Umbilical cord (tissue), 1 donor: ENCODE measurements at regions not wholly inside any gene's neighbourhood (a gene's known extent, or its start where the extent isn't known, plus 50 kb on each side); places are given as distances from the start of the nearest gene placed in this dataset.

Experiments
- DNase-seq: peaks from one replicate; pipeline ENCODE4 v3.0.0-alpha.2; 2015; ENCODE audit warnings: low spot score

- DNase-seq = no peak
These were observed 114.5 kb downstream of the RXFP2 start for GRCh38 chr13:31853643-31854326.

- DNase-seq = no peak
These were observed 120.2 kb downstream of the RXFP2 start for GRCh38 chr13:31859571-31859970.

- no peak for DNase-seq
These were observed 120.7 kb downstream of the RXFP2 start for GRCh38 chr13:31860002-31860401.

GRCh38 chr13:31862828-31863227 is 123.5 kb downstream of the RXFP2 start:
- DNase-seq = no peak

- DNase-seq = no peak
These were observed 125.0 kb downstream of the RXFP2 start for GRCh38 chr13:31864307-31864706.

GRCh38 chr13:31866099-31866498 is 126.8 kb downstream of the RXFP2 start:
- DNase-seq = no peak

GRCh38 chr13:31867709-31868108 is 128.4 kb downstream of the RXFP2 start:
- DNase-seq = no peak

- no peak for DNase-seq
These were observed 130.3 kb downstream of the RXFP2 start for GRCh38 chr13:31869582-31869981.

GRCh38 chr13:31870511-31870910 is 131.2 kb downstream of the RXFP2 start:
- no peak for DNase-seq

- DNase-seq = no peak
These were observed 133.8 kb downstream of the RXFP2 start for GRCh38 chr13:31873145-31873544.

GRCh38 chr13:31875134-31875533 is 135.8 kb downstream of the RXFP2 start:
- DNase-seq = peak; percentile 49

- DNase-seq = no peak
These were observed 138.7 kb downstream of the RXFP2 start for GRCh38 chr13:31878052-31878451.

- no peak for DNase-seq
These were observed 139.2 kb downstream of the RXFP2 start for GRCh38 chr13:31878495-31878894.

GRCh38 chr13:31878955-31879354 is 139.6 kb downstream of the RXFP2 start:
- no peak for DNase-seq

- DNase-seq = no peak
These were observed 141.6 kb downstream of the RXFP2 start for GRCh38 chr13:31880851-31881494.

GRCh38 chr13:31881495-31881882 is 142.2 kb downstream of the RXFP2 start:
- no peak for DNase-seq

GRCh38 chr13:31882794-31883193 is 143.5 kb downstream of the RXFP2 start:
- DNase-seq = no peak

GRCh38 chr13:31884556-31884955 is 145.2 kb downstream of the RXFP2 start:
- no peak for DNase-seq

GRCh38 chr13:31885994-31886393 is 145.6 kb upstream of the FRY start:
- no peak for DNase-seq

- DNase-seq = peak; percentile 92
These were observed 144.3 kb upstream of the FRY start for GRCh38 chr13:31887286-31887685.

GRCh38 chr13:31890946-31891345 is 140.6 kb upstream of the FRY start:
- peak; percentile 63 for DNase-seq

- DNase-seq = peak; percentile 65
These were observed 140.1 kb upstream of the FRY start for GRCh38 chr13:31891472-31891871.

GRCh38 chr13:31894931-31895330 is 136.6 kb upstream of the FRY start:
- DNase-seq = no peak

- DNase-seq = no peak
These were observed 135.9 kb upstream of the FRY start for GRCh38 chr13:31895691-31896090.
